Adrenal gland (tissue), 9 donors: ENCODE measurements at regions not wholly inside any gene's neighbourhood (a gene's known extent, or its start where the extent isn't known, plus 50 kb on each side); places are given as distances from the start of the nearest gene placed in this dataset.

Experiments
- DNase-seq, 7 donors: peaks; one replicate each; pipeline ENCODE4 v3.0.0-alpha.2; 2019 to 2020
- H3K27ac ChIP-seq, 5 donors: fragments of 200-600 bp; sonication (generic) in 4 of 5; 1 replicate in 3 of 5; 2 replicates in 2 of 5; pipeline versions ENCODE4 v1.5.1 to v1.8.0; 2016 to 2020; ENCODE audit warnings: mild to moderate bottlenecking in 1 of 5
- H3K27me3 ChIP-seq: fragments of 200-600 bp; 2 replicates; pipeline ENCODE4 v1.8.0; 2021
- H3K36me3 ChIP-seq, 2 donors: fragments of 200-600 bp; replicated peaks in 1 of 2; 1 replicate in 1 of 2; 2 replicates in 1 of 2; pipeline versions ENCODE4 v1.5.1 to v1.8.0; 2018 to 2022
- H3K4me1 ChIP-seq, 2 donors: fragments of 200-600 bp; replicated peaks in 1 of 2; 1 replicate in 1 of 2; 2 replicates in 1 of 2; pipeline versions ENCODE4 v1.5.1 to v1.8.0; 2018 to 2021
- H3K4me3 ChIP-seq, 4 donors: fragments of 200-600 bp; sonication (generic) in 3 of 4; one replicate each; pipeline ENCODE4 v1.5.1; 2016 to 2018
- H3K9me3 ChIP-seq, 3 donors: fragments of 200-600 bp; sonication (generic) in 1 of 3; replicated peaks in 1 of 3; 1 replicate in 2 of 3; 2 replicates in 1 of 3; pipeline versions ENCODE4 v1.5.1 to v1.8.0; 2016 to 2021
- CTCF ChIP-seq, 6 experiments: fragments of 450-650 bp in 4 of 6; fragments of 200-600 bp in 2 of 6; sonication (generic) in 1 of 6; IDR thresholded peaks; 1 replicate in 5 of 6; 2 replicates in 1 of 6; pipeline versions ENCODE4 v1.5.1 to v1.8.0; 2016 to 2021; ENCODE audit warnings: antibody characterized with exemption in 6 of 6, mild to moderate bottlenecking in 2 of 6, moderate library complexity in 1 of 6
- POLR2A ChIP-seq, 2 donors: fragments of 450-650 bp; IDR thresholded peaks; one replicate each; pipeline ENCODE4 v1.6.1; 2017; ENCODE audit warnings: antibody characterized with exemption in 2 of 2, mild to moderate bottlenecking in 2 of 2, moderate library complexity in 1 of 2
- WGBS, 4 donors: extraction: QIAGEN DNeasy Blood & Tissue Kit in 2 of 4; methylation state at CpG; one replicate each; pipeline versions ENCODE4 v1.1.5 to v1.1.7; 2013 to 2017; 5-methylcytosine and 5-hydroxymethylcytosine counted together
- intact Hi-C, 2 donors: fragments of 100-400 bp; cut with DNase I; formaldehyde crosslinking; loops; one replicate each; pipeline versions ENCODE4 v1.14.1 to v1.15.0; 2022 to 2023
- donor health status: healthy with polysubstance abuse.
- donor health status: Bipolar disorder and iron deficiency.
- donor health status: DM: yes; HTN: yes; CAD: no.
- donor health status: DM: no; HTN: no; CAD: no.
- donor health status: DM: no; HTN: no; CAD: no.

- intact Hi-C loops: no loop called here
- no peaks in the 10 kb centered on the region for H3K9me3 ChIP-seq
- H3K4me3 ChIP-seq: no peak overlapping the region
- TF ChIP-seq POLR2A (IDR thresholded peaks at IDR 0.05): no peak
- no peak for TF ChIP-seq CTCF (IDR thresholded peaks at IDR 0.05)
- no peak for DNase-seq
- no peaks in the 10 kb centered on the region for H3K4me1 ChIP-seq
- H3K27me3 ChIP-seq: no peaks in the 10 kb centered on the region
- H3K27ac ChIP-seq: no peak overlapping the region
- WGBS, 4 donors: 44 to 64% (median 63%) methylated on average over 2 of the region's 2 CpGs
- no peaks in the 10 kb centered on the region for H3K36me3 ChIP-seq
These were observed 117.0 kb upstream of the CHL1 start for GRCh38 chr3:79542-79941.

GRCh38 chr3:82508-82907 lies 114.1 kb upstream of the CHL1 start:
- intact Hi-C loops: no loop called here

GRCh38 chr3:83096-83495 lies 113.5 kb upstream of the CHL1 start:
- Histone ChIP-seq H3K27ac (no peak overlapping the region), H3K9me3 (no peaks in the 10 kb centered on the region), H3K4me1 (no peaks in the 10 kb centered on the region), H3K27me3 (no peaks in the 10 kb centered on the region), H3K36me3 (no peaks in the 10 kb centered on the region), H3K4me3 (no peak overlapping the region)
- TF ChIP-seq POLR2A (IDR thresholded peaks at IDR 0.05) (no peak), CTCF (IDR thresholded peaks at IDR 0.05) (no peak)
- intact Hi-C loops: no loop called here
- no peak for DNase-seq
- 76 to 88% (median 82%) methylated on average over 2 of the region's 2 CpGs for WGBS, 4 donors

More at GRCh38 chr3:82508-82907, 114.1 kb upstream of the CHL1 start:
- no peaks in the 10 kb centered on the region for H3K4me1 ChIP-seq
- H3K4me3 ChIP-seq: no peak overlapping the region
- TF ChIP-seq CTCF (IDR thresholded peaks at IDR 0.05) (no peak), POLR2A (IDR thresholded peaks at IDR 0.05) (no peak)
- no peaks in the 10 kb centered on the region for H3K9me3 ChIP-seq
- H3K27ac ChIP-seq: no peak overlapping the region
- H3K27me3 ChIP-seq: no peaks in the 10 kb centered on the region
- no peak for DNase-seq
- WGBS, 4 donors: 50 to 75% (median 60%) methylated on average over 2 of the region's 2 CpGs
- H3K36me3 ChIP-seq: no peaks in the 10 kb centered on the region

GRCh38 chr3:85180-85579 lies 111.4 kb upstream of the CHL1 start:
- intact Hi-C loops: no loop called here
- WGBS, 4 donors: 63 to 82% (median 72%) methylated on average over 2 of the region's 2 CpGs
- no peak for TF ChIP-seq CTCF (IDR thresholded peaks at IDR 0.05)
- no peak for TF ChIP-seq POLR2A (IDR thresholded peaks at IDR 0.05)

More at GRCh38 chr3:85180-85579, 111.4 kb upstream of the CHL1 start:
- no peak overlapping the region for H3K4me3 ChIP-seq
- H3K27me3 ChIP-seq: no peaks in the 10 kb centered on the region
- H3K27ac ChIP-seq: no peak overlapping the region
- no peaks in the 10 kb centered on the region for H3K36me3 ChIP-seq
- DNase-seq: no peak
- no peaks in the 10 kb centered on the region for H3K9me3 ChIP-seq
- H3K4me1 ChIP-seq: no peaks in the 10 kb centered on the region
